T47D (cell line): ENCODE measurements at regions not wholly inside any gene's neighbourhood (a gene's known extent, or its start where the extent isn't known, plus 50 kb on each side); places are given as distances from the start of the nearest gene placed in this dataset.

Experiments used
- DNase-seq, 2 experiments: peaks; one replicate each; pipeline versions ENCODE4 v3.0.0 to v3.0.0-alpha.2; 2011 to 2012; ENCODE audit warnings: low read depth in 1 of 2, low spot score in 1 of 2
- JUND ChIP-seq: IDR thresholded peaks from 2 replicates; pipeline ENCODE4 v1.6.1; 2012; ENCODE audit warnings: low read depth
- in situ Hi-C: cut with HindIII; loops from 2 replicates; pipeline ENCODE4 v1.10.0; 2016; ENCODE audit warnings: low sequenced_read_pairs, low pct_unique_long_range_greater_than_20kb

DNA sequence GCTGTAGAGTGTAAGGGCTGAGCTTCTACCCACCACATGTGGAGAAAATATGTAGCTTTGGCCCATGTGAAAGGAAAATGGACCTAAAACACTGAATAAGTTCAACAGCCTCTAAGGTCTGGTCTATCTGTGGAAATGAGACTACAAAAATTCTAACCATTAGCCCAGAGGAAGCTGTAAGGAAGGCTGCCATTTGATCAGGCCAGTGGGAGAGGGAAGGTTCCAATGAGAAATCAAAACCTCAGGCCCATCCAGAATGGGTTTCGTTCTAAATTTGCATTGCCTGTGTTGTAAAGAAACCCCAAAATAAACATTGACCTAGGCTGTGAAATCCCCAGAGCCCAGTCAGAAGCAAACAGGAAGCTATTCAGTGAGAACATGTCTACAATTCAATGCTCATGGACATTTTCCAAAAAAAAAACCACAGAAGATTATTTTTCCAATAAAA is 320.4 kb upstream of the SLC7A11 start:
- no peak for DNase-seq
- TF ChIP-seq JUND: no peak
- in situ Hi-C loops: no loop called here

- DNase-seq: no peak
- no peak for TF ChIP-seq JUND
- in situ Hi-C loops: no loop called here
These were observed 319.8 kb upstream of the SLC7A11 start for GRCh38 chr4:138561906-138562305.

DNA sequence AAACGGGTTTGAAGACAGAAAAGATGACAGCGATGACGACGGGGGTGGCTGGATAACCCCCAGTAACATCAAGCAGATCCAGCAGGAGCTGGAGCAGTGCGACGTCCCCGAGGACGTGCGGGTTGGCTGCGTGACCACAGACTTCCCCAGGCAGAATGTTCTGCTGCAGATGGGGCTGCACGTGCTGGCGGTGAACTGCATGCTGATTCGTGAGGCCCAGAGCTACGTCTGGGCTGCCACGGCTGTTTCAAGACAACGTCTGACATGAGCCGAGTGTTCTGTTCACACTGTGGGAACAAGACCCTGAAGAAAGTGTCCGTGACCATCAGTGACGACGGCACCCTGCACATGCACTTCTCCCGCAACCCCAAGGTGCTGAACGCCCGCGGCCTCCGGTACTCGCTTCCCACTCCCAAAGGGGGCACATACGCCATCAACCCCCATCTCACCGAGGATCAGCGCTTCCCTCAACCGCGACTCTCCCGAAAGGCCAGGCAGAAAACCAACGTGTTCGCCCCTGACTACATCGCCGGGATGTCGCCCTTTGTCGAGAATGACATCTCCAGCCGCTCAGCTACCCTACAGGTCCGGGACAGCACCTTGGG is 319.2 kb upstream of the SLC7A11 start:
- DNase-seq: no peak
- in situ Hi-C loops: no loop called here
- no peak for TF ChIP-seq JUND

DNA sequence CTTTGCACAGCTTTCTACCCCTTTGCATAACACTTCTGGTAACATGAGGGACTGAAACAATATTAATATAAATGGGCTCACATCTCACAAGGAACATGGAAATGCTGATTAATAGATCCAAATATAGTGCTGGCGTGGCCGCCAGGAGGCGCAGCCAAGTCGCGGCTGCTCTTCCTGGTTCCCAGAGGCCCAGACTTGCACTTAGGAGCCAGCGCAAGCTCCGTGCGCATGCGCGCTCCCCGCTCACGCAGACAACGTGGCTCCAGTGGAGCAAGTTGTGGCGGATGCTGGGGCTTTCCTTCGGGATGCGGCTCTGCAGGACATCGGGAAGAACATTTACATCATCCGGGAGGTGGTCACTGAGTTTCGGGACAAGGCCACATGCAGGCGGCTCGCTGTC is 318.3 kb upstream of the SLC7A11 start:
- no peak for TF ChIP-seq JUND
- DNase-seq: no peak
- in situ Hi-C loops: no loop called here

- DNase-seq: no peak
- TF ChIP-seq JUND: no peak
- in situ Hi-C loops: no loop called here
These were observed 316.7 kb upstream of the SLC7A11 start for GRCh38 chr4:138558886-138559285.

DNA sequence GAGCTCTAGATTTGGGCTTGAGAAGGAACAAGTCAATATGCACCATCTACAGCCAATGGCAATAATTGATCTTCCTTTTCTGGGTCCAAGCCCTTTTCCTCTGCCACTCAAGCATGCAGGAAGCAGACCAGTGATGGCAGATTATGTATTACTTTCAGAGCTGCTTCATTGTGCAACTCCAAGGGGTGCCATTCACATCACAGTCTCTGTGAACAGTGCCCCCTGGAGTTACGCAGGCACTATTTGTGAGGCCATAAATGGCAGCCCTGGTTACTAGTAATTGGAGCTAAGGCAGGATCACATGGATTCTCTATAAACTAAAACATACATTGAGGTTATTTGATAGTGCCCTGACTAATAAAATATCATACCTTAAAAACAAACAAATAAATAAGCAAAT is 313.4 kb upstream of the SLC7A11 start:
- in situ Hi-C loops: no loop called here
- DNase-seq: peak in 1 of 2 experiments; percentile 10
- TF ChIP-seq JUND: no peak

DNA sequence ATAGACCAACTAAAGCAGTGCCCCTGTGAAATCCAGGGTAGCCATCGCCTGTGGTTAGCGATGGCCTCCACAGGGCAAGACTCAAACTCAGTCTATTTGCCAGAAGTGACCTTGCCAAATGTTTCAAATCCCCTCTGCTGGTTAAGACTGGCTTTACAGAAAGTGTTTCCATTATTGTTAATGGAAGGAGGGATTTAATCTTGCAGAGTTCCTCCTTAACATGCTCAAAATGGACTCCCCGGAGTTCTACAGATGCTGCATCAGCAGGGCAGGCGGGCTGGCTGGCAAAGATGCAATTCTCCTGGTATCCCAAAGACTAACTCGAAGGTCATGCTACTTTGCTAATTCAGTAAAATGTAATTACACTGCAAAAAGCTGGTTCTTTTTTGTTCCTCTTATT is 313.0 kb upstream of the SLC7A11 start:
- DNase-seq: no peak
- TF ChIP-seq JUND: no peak

GRCh38 chr4:138553001-138553845 is 311.1 kb upstream of the SLC7A11 start:
- in situ Hi-C loops: no loop called here
- TF ChIP-seq JUND: no peak
- no peak for DNase-seq

More for the DNA sequence above, 313.0 kb upstream of the SLC7A11 start:
- in situ Hi-C loops: no loop called here

DNA sequence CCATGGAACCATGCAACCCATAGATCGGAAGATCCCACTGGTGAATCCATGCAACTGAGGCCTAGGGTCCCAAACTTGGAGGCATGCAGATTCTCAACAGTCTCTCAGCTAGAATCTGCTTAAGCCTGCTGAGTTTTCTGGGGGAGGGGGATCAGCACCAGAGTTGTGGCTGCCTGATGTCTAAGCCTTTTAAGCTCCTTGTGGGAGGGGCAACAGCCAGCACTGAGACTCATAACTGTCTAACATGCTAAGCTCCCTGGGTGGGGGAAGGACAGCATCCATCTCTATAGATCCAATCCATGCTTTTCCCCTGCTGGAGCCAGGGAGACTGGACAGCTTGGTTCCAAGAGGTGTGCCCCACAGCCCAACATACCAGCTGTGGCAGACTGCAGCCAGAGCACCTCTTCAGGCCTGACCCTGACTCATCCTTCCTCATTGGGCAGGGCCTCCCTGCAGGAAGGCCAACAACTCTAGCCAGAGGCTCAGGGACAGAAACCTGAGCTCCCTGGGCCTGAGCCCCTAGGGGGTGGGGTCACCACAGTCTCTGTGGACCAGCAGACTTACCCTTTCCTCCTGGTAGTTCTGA is 300.1 kb upstream of the SLC7A11 start:
- DNase-seq: no peak
- no peak for TF ChIP-seq JUND
- in situ Hi-C loops: no loop called here

DNA sequence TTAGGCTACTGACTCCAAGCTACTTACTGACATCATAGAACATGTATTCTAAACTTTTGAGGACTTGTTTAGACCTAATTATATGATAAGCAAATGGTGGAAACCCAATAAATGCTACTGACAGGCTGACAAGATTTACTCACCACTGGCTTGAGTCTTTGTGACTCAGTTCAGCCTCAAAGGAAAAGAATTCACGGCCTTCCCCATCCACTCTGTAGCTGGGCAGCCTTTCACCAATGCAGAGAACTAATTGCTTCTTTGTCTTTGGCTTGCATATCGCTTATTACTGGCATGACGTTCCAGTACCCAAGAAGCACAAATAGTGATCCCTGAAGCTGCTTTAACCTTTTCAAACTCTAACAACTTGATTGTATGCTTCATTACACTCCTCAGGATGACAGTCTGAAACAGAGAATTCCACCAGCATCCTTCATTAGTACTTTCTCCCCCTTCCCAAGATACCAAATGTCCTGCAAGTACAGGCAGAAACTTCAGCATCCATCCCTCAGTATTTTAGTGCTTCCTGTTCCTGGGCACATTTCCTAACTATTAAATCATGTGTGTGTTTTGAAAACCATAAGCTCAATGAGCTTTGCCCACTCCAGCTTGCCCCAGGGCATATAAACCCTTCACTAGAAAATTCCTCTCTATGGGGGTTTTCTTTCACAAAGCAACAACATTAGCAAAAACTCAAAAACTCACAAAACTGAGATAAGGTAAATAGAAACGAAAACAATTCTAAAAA is 298.1 kb upstream of the SLC7A11 start:
- TF ChIP-seq JUND: no peak
- DNase-seq: no peak
- in situ Hi-C loops: no loop called here

- TF ChIP-seq JUND: no peak
- DNase-seq: no peak
- in situ Hi-C loops: no loop called here
These were observed 296.6 kb upstream of the SLC7A11 start for GRCh38 chr4:138538743-138539142.

DNA sequence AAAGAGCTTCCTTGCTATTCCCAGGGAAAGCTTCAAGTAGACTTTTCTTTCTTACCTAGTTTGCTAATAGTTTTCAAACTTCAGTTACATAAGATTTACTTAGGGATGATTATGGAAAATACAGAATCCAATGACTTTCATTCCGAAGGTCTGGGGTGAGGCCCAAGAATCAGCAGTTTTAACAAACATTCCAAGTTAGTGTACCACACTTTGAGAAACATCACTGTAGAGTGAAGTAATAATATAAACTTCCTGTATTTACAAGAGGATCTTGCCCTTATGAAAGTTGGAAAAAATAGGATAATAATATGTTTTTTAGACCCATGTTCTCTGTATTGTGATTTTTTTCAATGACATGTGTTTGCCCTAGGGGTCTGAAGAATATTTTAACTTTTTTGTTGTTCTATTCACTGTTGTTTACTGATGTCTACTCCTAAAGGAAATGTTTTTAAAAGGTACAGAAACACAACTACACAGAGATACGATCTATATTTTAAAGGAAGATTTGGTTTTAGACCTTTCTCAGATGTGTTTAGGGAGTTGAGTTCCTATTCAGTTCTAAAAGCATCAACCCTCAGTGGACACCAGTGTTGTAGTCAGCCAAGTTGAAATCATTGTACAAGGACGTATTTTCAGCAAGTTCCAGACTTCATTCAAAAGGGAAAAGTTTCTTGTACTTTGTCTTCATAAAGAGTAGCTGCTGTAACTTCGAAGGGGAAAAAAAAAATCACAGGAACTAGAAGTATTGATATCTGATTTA is 295.8 kb upstream of the SLC7A11 start:
- in situ Hi-C loops: no loop called here
- no peak for DNase-seq
- no peak for TF ChIP-seq JUND
